NT2/D1 (cell line): ENCODE measurements at regions not wholly inside any gene's neighbourhood (a gene's known extent, or its start where the extent isn't known, plus 50 kb on each side); places are given as distances from the start of the nearest gene placed in this dataset.

Experiments used
- DNase-seq: peaks from one replicate; pipeline ENCODE4 v3.0.0-alpha.2; 2011; ENCODE audit warnings: low read depth, low spot score
- H3K27me3 ChIP-seq: 2 replicates; pipeline ENCODE4 v1.6.0; 2011; ENCODE audit warnings: mild to moderate bottlenecking; ENCODE audit not compliant: insufficient read length, insufficient read depth
- H3K36me3 ChIP-seq: 2 replicates; pipeline ENCODE4 v1.6.1; 2011; ENCODE audit warnings: mild to moderate bottlenecking, low read length, mixed read lengths; ENCODE audit not compliant: insufficient read depth, insufficient read length
- H3K4me1 ChIP-seq: 2 replicates; pipeline ENCODE4 v1.5.1; 2011; ENCODE audit not compliant: insufficient read depth, insufficient read length
- H3K4me3 ChIP-seq: 2 replicates; pipeline ENCODE4 v1.5.1; 2011; ENCODE audit warnings: low read depth; ENCODE audit not compliant: insufficient read length
- H3K9ac ChIP-seq: 2 replicates; pipeline ENCODE4 v1.6.0; 2011; ENCODE audit warnings: low read depth; ENCODE audit not compliant: insufficient read length
- H3K9me3 ChIP-seq: 2 replicates; pipeline ENCODE4 v1.5.1; 2011; ENCODE audit warnings: mild to moderate bottlenecking, low read length; ENCODE audit not compliant: insufficient read depth
- SUZ12 ChIP-seq: IDR thresholded peaks from 2 replicates; pipeline ENCODE4 v1.6.1; 2011; ENCODE audit not compliant: insufficient read length, insufficient read depth; ENCODE audit errors: extremely low read depth
- YY1 ChIP-seq: IDR thresholded peaks from 2 replicates; pipeline ENCODE4 v1.6.1; 2011; ENCODE audit not compliant: insufficient read length, insufficient read depth
- ZNF274 ChIP-seq: IDR thresholded peaks from 2 replicates; pipeline ENCODE4 v1.6.1; 2011; ENCODE audit warnings: mild to moderate bottlenecking, low read depth, low read length

GRCh38 chr3:177982034-177982433, 554.2 kb upstream of the KCNMB2 start:
- H3K36me3 ChIP-seq: no peaks in the 10 kb centered on the region
- no peak overlapping the region for H3K9ac ChIP-seq
- TF ChIP-seq SUZ12: no peak
- TF ChIP-seq ZNF274: no peak
- no peak for TF ChIP-seq YY1
- no peak for DNase-seq
- H3K4me3 ChIP-seq: no peak overlapping the region
- H3K9me3 ChIP-seq: no peaks in the 10 kb centered on the region
- H3K4me1 ChIP-seq: no peaks in the 10 kb centered on the region
- no peaks in the 10 kb centered on the region for H3K27me3 ChIP-seq

GRCh38 chr3:177983320-177983719, 552.9 kb upstream of the KCNMB2 start:
- TF ChIP-seq SUZ12 (no peak), ZNF274 (no peak), YY1 (no peak)

GRCh38 chr3:177992993-177993970, 543.0 kb upstream of the KCNMB2 start:
- Histone ChIP-seq H3K27me3 (no peaks in the 10 kb centered on the region), H3K36me3 (no peaks in the 10 kb centered on the region), H3K4me1 (no peaks in the 10 kb centered on the region), H3K9me3 (no peaks in the 10 kb centered on the region), H3K4me3 (no peak overlapping the region), H3K9ac (no peak overlapping the region)
- TF ChIP-seq SUZ12 (no peak), ZNF274 (no peak), YY1 (no peak)
- DNase-seq: no peak

More at GRCh38 chr3:177983320-177983719, 552.9 kb upstream of the KCNMB2 start:
- H3K4me3 ChIP-seq: no peak overlapping the region
- no peak for DNase-seq
- H3K9ac ChIP-seq: no peak overlapping the region
- H3K4me1 ChIP-seq: no peaks in the 10 kb centered on the region
- H3K27me3 ChIP-seq: no peaks in the 10 kb centered on the region
- H3K9me3 ChIP-seq: no peaks in the 10 kb centered on the region
- no peaks in the 10 kb centered on the region for H3K36me3 ChIP-seq

GRCh38 chr3:177994976-177995375, 541.3 kb upstream of the KCNMB2 start:
- Histone ChIP-seq H3K4me3 (no peak overlapping the region), H3K9ac (no peak overlapping the region), H3K36me3 (no peaks in the 10 kb centered on the region), H3K27me3 (no peaks in the 10 kb centered on the region), H3K9me3 (no peaks in the 10 kb centered on the region), H3K4me1 (no peaks in the 10 kb centered on the region)
- DNase-seq: no peak
- no peak for TF ChIP-seq SUZ12
- TF ChIP-seq ZNF274: no peak
- TF ChIP-seq YY1: no peak

- Histone ChIP-seq H3K9me3 (no peaks in the 10 kb centered on the region), H3K27me3 (no peaks in the 10 kb centered on the region), H3K36me3 (no peaks in the 10 kb centered on the region), H3K4me3 (no peak overlapping the region), H3K4me1 (no peaks in the 10 kb centered on the region), H3K9ac (no peak overlapping the region)
- DNase-seq: no peak
- no peak for TF ChIP-seq ZNF274
- TF ChIP-seq SUZ12: no peak
- no peak for TF ChIP-seq YY1
Observed at GRCh38 chr3:177995381-177996085, 540.7 kb upstream of the KCNMB2 start.

GRCh38 chr3:178001670-178002101, 534.5 kb upstream of the KCNMB2 start:
- TF ChIP-seq ZNF274: no peak
- TF ChIP-seq SUZ12: no peak
- TF ChIP-seq YY1: no peak
- Histone ChIP-seq H3K9me3 (no peaks in the 10 kb centered on the region), H3K4me1 (no peaks in the 10 kb centered on the region), H3K27me3 (no peaks in the 10 kb centered on the region), H3K36me3 (no peaks in the 10 kb centered on the region), H3K9ac (no peak overlapping the region), H3K4me3 (no peak overlapping the region)
- DNase-seq: no peak

- DNase-seq: no peak
- Histone ChIP-seq H3K4me3 (no peak overlapping the region), H3K4me1 (no peaks in the 10 kb centered on the region), H3K27me3 (no peaks in the 10 kb centered on the region), H3K36me3 (no peaks in the 10 kb centered on the region), H3K9ac (no peak overlapping the region), H3K9me3 (no peaks in the 10 kb centered on the region)
- no peak for TF ChIP-seq ZNF274
- no peak for TF ChIP-seq SUZ12
- no peak for TF ChIP-seq YY1
Observed at GRCh38 chr3:178002113-178002512, 534.1 kb upstream of the KCNMB2 start.
